Calu3 (cell line): ENCODE measurements at regions not wholly inside any gene's neighbourhood (a gene's known extent, or its start where the extent isn't known, plus 50 kb on each side); places are given as distances from the start of the nearest gene placed in this dataset.

Experiments used
- BruUV-seq: library from RNA; stranded (reverse); fragments of 400-500 nt; replicated peaks from 2 replicates; lab custom pipeline; 2021; lab: Mats Ljungman, UMichigan
- CTCF ChIA-PET: fragments of 300-600 bp; sonication (Branson Sonifier 250); formaldehyde crosslinking; loops from one replicate; lab custom pipeline; 2022; ENCODE audit warnings: antibody characterized with exemption; lab: Charles Lee
- DNase-seq: peaks from one replicate; pipeline ENCODE4 v3.0.0; 2022
- H3K27ac Mint-ChIP-seq: one replicate; pipeline ENCODE4 v1.8.0; 2022; ENCODE audit warnings: mixed read lengths; ENCODE audit not compliant: unreplicated experiment
- H3K27me3 Mint-ChIP-seq: one replicate; pipeline ENCODE4 v1.8.0; 2022; ENCODE audit warnings: mixed read lengths; ENCODE audit not compliant: unreplicated experiment
- H3K36me3 Mint-ChIP-seq: one replicate; pipeline ENCODE4 v1.8.0; 2022; ENCODE audit warnings: mild to moderate bottlenecking, moderate library complexity, mixed read lengths; ENCODE audit not compliant: insufficient read depth, unreplicated experiment
- H3K4me1 Mint-ChIP-seq: one replicate; pipeline ENCODE4 v1.8.0; 2022; ENCODE audit warnings: mild to moderate bottlenecking, low read depth, mixed read lengths; ENCODE audit not compliant: unreplicated experiment
- H3K4me3 Mint-ChIP-seq: one replicate; pipeline ENCODE4 v1.8.0; 2022; ENCODE audit warnings: mild to moderate bottlenecking, low read depth, moderate library complexity, mixed read lengths; ENCODE audit not compliant: unreplicated experiment
- H3K9me3 Mint-ChIP-seq: one replicate; pipeline ENCODE4 v1.8.0; 2022; ENCODE audit warnings: low read depth, mixed read lengths; ENCODE audit not compliant: unreplicated experiment
- intact Hi-C: fragments of 100-400 bp; cut with micrococcal nuclease; formaldehyde crosslinking; loops from one replicate; pipeline ENCODE4 v1.10.0; 2022; ENCODE audit not compliant: unreplicated experiment
- TF ChIP-seq, protein P1 (sequence below): fragments of 200-600 bp; IDR thresholded peaks from one replicate; pipeline ENCODE4 v1.8.0; 2022; ENCODE audit warnings: antibody characterized with exemption; ENCODE audit not compliant: unreplicated experiment

- no peak for DNase-seq
- Mint-ChIP-seq H3K4me1 (no peaks in the 10 kb centered on the region), H3K27me3 (no peaks in the 10 kb centered on the region), H3K36me3 (no peaks in the 10 kb centered on the region), H3K9me3 (peaks cover 18% of the 10 kb centered on the region), H3K27ac (no peak overlapping the region), H3K4me3 (no peak overlapping the region)
- CTCF ChIA-PET: no interaction called here
- BruUV-seq: no TSS peak
- intact Hi-C loops: no loop called here
- TF ChIP-seq, protein P1, sequence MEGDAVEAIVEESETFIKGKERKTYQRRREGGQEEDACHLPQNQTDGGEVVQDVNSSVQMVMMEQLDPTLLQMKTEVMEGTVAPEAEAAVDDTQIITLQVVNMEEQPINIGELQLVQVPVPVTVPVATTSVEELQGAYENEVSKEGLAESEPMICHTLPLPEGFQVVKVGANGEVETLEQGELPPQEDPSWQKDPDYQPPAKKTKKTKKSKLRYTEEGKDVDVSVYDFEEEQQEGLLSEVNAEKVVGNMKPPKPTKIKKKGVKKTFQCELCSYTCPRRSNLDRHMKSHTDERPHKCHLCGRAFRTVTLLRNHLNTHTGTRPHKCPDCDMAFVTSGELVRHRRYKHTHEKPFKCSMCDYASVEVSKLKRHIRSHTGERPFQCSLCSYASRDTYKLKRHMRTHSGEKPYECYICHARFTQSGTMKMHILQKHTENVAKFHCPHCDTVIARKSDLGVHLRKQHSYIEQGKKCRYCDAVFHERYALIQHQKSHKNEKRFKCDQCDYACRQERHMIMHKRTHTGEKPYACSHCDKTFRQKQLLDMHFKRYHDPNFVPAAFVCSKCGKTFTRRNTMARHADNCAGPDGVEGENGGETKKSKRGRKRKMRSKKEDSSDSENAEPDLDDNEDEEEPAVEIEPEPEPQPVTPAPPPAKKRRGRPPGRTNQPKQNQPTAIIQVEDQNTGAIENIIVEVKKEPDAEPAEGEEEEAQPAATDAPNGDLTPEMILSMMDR: no peak
Observed at GRCh38 chr5:22970956-22971618, 117.9 kb upstream of the CDH12 start.

DNA sequence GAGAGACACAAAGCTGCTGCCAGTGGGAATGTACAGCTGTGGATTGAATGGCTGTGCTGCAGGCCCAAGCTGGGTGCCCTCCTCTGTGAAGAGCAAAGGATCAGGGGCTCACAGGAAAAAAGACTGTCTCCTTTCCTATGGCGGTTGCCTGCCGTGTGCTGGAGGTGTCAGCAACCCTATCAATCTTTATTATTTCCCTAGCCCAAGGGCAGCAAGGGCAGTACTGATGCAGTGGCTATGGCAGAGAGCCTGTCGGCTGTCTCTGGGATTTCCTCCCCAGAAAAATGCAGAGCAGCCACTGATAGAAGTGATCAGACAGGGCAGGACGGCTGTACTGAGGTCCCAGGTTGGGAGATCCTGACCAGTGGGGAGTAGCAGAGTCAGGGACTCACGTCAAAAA is 117.3 kb upstream of the CDH12 start:
- Mint-ChIP-seq H3K36me3 (no peaks in the 10 kb centered on the region), H3K27me3 (no peaks in the 10 kb centered on the region), H3K4me1 (no peaks in the 10 kb centered on the region), H3K4me3 (no peak overlapping the region), H3K9me3 (peaks cover 18% of the 10 kb centered on the region), H3K27ac (no peak overlapping the region)
- CTCF ChIA-PET: no interaction called here
- TF ChIP-seq, protein P1: no peak
- no peak for DNase-seq
- BruUV-seq: no TSS peak
- intact Hi-C loops: no loop called here

DNA sequence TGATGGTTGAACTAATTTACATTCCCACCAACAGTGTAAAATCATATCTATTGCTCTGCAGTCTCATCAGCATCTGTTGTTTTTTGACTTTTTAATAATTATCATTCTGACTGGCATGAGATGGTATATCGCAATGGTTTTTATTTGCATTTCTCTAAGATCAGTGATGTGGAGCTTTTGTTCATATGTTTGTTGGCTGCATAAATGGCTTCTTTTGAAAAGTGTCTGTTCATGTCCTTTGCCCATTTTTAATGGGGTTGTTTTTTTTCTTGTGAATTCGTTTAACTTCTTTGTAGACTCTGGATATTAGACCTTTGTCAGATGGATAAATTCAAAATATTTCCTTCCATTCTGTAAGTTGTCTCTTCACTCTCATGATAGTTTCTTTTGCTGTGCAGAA is 115.2 kb upstream of the CDH12 start:
- Mint-ChIP-seq H3K36me3 (no peaks in the 10 kb centered on the region), H3K27ac (no peak overlapping the region), H3K4me3 (no peak overlapping the region), H3K27me3 (no peaks in the 10 kb centered on the region), H3K4me1 (no peaks in the 10 kb centered on the region), H3K9me3 (peaks cover 15% of the 10 kb centered on the region)
- intact Hi-C loops: no loop called here
- BruUV-seq: no TSS peak
- TF ChIP-seq, protein P1: no peak
- DNase-seq: no peak
- CTCF ChIA-PET: no interaction called here

- intact Hi-C loops: no loop called here
- no peaks in the 10 kb centered on the region for H3K4me1 Mint-ChIP-seq
- H3K36me3 Mint-ChIP-seq: no peaks in the 10 kb centered on the region
- no peaks in the 10 kb centered on the region for H3K27me3 Mint-ChIP-seq
- no peak overlapping the region for H3K27ac Mint-ChIP-seq
- H3K4me3 Mint-ChIP-seq: no peak overlapping the region
- no peak for DNase-seq
- CTCF ChIA-PET: no interaction called here
- H3K9me3 Mint-ChIP-seq: peaks cover 20% of the 10 kb centered on the region
- TF ChIP-seq, protein P1: no peak
- no TSS peak for BruUV-seq
Observed at GRCh38 chr5:22965960-22966359, 112.8 kb upstream of the CDH12 start.
